ENCODE measurements at regions not wholly inside any gene's neighbourhood (a gene's known extent, or its start where the extent isn't known, plus 50 kb on each side); places are given as distances from the start of the nearest gene placed in this dataset.

DNA sequence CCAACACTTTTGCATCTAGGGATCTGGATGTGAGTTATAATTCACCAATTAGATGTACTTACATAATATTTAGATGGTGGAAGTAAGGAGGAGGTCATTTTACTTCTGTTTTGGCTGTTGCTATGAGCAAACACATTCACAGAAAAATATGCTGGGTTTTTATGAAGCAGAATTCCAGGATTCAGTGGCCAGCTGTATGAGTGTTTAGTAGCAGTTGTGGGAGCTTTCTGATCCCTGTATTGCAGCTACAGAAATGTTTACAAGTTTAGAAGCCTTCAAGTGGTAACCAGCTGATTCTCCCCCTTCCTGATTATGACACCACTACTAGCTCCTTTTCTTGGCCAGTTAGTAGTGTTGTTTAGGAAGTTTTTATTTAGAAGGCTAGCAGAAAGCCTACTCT is 177.0 kb downstream of the TENT5A start:
- no peaks in the 10 kb centered on the region for H4K20me1 ChIP-seq (ENCODE audit: control insufficient read depth, insufficient read depth, low read depth, low read length)
- TF ChIP-seq EZH2phosphoT487 (IDR thresholded peaks at IDR 0.05; ENCODE audit: borderline replicate concordance, low read length), result no peak
- TF ChIP-seq, protein P1, sequence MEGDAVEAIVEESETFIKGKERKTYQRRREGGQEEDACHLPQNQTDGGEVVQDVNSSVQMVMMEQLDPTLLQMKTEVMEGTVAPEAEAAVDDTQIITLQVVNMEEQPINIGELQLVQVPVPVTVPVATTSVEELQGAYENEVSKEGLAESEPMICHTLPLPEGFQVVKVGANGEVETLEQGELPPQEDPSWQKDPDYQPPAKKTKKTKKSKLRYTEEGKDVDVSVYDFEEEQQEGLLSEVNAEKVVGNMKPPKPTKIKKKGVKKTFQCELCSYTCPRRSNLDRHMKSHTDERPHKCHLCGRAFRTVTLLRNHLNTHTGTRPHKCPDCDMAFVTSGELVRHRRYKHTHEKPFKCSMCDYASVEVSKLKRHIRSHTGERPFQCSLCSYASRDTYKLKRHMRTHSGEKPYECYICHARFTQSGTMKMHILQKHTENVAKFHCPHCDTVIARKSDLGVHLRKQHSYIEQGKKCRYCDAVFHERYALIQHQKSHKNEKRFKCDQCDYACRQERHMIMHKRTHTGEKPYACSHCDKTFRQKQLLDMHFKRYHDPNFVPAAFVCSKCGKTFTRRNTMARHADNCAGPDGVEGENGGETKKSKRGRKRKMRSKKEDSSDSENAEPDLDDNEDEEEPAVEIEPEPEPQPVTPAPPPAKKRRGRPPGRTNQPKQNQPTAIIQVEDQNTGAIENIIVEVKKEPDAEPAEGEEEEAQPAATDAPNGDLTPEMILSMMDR (IDR thresholded peaks at IDR 0.05; ENCODE audit: low read depth, low read length, poor library complexity, severe bottlenecking), result no peak
- no peaks in the 10 kb centered on the region for H3K4me1 ChIP-seq (ENCODE audit: control insufficient read depth, low read length)

DNA sequence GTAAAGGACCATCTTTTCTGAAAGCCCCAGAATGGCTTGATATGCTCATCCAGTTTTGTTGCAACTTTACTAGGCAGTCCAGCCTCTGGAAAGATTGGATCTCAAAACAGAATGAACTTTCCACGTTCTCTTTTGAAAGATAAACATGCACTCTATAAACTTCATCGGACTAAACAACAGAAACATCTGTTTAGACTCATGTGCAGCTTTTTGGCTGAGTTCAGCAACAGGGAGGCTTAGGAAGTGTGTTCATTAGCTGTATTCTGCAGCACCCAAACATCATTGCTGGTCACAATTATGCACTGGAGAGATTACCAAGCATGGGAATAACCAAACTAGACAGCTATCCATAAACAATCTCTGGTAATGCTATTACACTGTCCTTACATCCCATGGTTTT is 180.5 kb downstream of the TENT5A start:
- no peaks in the 10 kb centered on the region for H3K4me1 ChIP-seq (ENCODE audit: control insufficient read depth, low read length)
- H3F3A ChIP-seq (ENCODE audit: control insufficient read depth, insufficient read depth), result no peaks in the 10 kb centered on the region
- H3K27ac ChIP-seq (ENCODE audit: low read depth, low read length), result no peak overlapping the region
- H3K4me2 ChIP-seq (ENCODE audit: low read length), result no peak overlapping the region
- H3K79me2 ChIP-seq (ENCODE audit: control insufficient read depth, low read length), result no peaks in the 10 kb centered on the region
- no peaks in the 10 kb centered on the region for H3K9me3 ChIP-seq (ENCODE audit: control insufficient read depth, insufficient read depth, low read length)
- no peaks in the 10 kb centered on the region for H4K20me1 ChIP-seq (ENCODE audit: control insufficient read depth, insufficient read depth, low read depth, low read length)
- no peaks in the 10 kb centered on the region for H3K36me3 ChIP-seq (ENCODE audit: control insufficient read depth, low read length)
- no peaks in the 10 kb centered on the region for H3K9me2 ChIP-seq (replicated peaks; ENCODE audit: control insufficient read depth, low read length)
- TF ChIP-seq, protein P1 (IDR thresholded peaks at IDR 0.05; ENCODE audit: low read depth, low read length, poor library complexity, severe bottlenecking), result no peak
- no peak for TF ChIP-seq EZH2phosphoT487 (IDR thresholded peaks at IDR 0.05; ENCODE audit: borderline replicate concordance, low read length)
- H3K27me3 ChIP-seq (ENCODE audit: control insufficient read depth, low read length), result no peaks in the 10 kb centered on the region
- H3K4me3 ChIP-seq (ENCODE audit: low read length), result no peak overlapping the region

More for the DNA sequence above, 177.0 kb downstream of the TENT5A start:
- no peaks in the 10 kb centered on the region for H3K27me3 ChIP-seq (ENCODE audit: control insufficient read depth, low read length)
- H3K4me2 ChIP-seq (ENCODE audit: low read length), result no peak overlapping the region
- no peaks in the 10 kb centered on the region for H3K9me3 ChIP-seq (ENCODE audit: control insufficient read depth, insufficient read depth, low read length)
- H3K79me2 ChIP-seq (ENCODE audit: control insufficient read depth, low read length), result no peaks in the 10 kb centered on the region
- no peaks in the 10 kb centered on the region for H3F3A ChIP-seq (ENCODE audit: control insufficient read depth, insufficient read depth)
- H3K36me3 ChIP-seq (ENCODE audit: control insufficient read depth, low read length), result no peaks in the 10 kb centered on the region
- no peaks in the 10 kb centered on the region for H3K9me2 ChIP-seq (replicated peaks; ENCODE audit: control insufficient read depth, low read length)
- H3K4me3 ChIP-seq (ENCODE audit: low read length), result no peak overlapping the region
- no peak overlapping the region for H3K27ac ChIP-seq (ENCODE audit: low read depth, low read length)

DNA sequence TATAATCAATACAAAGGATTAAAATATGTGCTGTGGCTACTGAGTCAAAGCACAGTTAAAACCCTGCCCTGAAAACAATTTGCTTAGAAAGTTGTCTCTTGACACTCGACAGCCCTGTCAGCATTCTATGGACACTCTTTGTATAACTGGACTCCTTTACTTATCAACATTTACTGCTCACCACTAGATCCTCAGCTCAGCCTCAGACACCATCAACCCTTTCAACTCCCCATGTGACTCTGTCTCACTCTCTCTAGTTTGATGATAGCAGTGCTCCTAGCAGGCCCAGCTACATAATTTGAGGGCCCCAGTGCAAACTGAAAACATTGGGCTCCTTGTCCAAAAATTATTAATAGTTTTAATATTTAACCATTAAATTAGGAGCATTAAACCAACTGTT is 181.8 kb downstream of the TENT5A start:
- Histone ChIP-seq H3K4me3 (ENCODE audit: low read length) (no peak overlapping the region), H3K9me2 (replicated peaks; ENCODE audit: control insufficient read depth, low read length) (no peaks in the 10 kb centered on the region), H3K4me2 (ENCODE audit: low read length) (no peak overlapping the region), H3K36me3 (ENCODE audit: control insufficient read depth, low read length) (no peaks in the 10 kb centered on the region), H4K20me1 (ENCODE audit: control insufficient read depth, insufficient read depth, low read depth, low read length) (no peaks in the 10 kb centered on the region), H3K4me1 (ENCODE audit: control insufficient read depth, low read length) (no peaks in the 10 kb centered on the region), H3K27ac (ENCODE audit: low read depth, low read length) (no peak overlapping the region), H3K9me3 (ENCODE audit: control insufficient read depth, insufficient read depth, low read length) (no peaks in the 10 kb centered on the region), H3F3A (ENCODE audit: control insufficient read depth, insufficient read depth) (no peaks in the 10 kb centered on the region), H3K79me2 (ENCODE audit: control insufficient read depth, low read length) (no peaks in the 10 kb centered on the region), H3K27me3 (ENCODE audit: control insufficient read depth, low read length) (no peaks in the 10 kb centered on the region)
- no peak for TF ChIP-seq EZH2phosphoT487 (IDR thresholded peaks at IDR 0.05; ENCODE audit: borderline replicate concordance, low read length)
- TF ChIP-seq, protein P1 (IDR thresholded peaks at IDR 0.05; ENCODE audit: low read depth, low read length, poor library complexity, severe bottlenecking), result no peak

DNA sequence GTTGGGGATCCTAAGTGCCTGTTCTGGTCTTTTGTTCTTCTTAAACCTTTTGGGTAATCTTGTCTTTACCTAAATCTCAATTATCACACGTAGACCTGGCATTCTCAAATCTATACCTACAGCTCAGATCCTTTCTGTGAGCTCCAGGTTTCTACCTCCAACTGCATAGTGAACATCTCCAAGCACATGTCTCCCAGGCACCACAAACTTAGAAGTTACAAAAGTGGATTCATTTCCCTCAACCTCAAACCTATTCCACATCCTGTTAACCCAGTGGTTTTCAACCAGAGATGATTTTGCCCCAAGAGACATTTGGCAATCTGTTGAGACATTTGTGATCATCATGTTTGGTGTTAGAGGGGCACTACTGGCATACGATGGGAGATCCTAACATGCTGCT is 183.5 kb downstream of the TENT5A start:
- H3K4me3 ChIP-seq (ENCODE audit: low read length), result no peak overlapping the region
- no peak for TF ChIP-seq EZH2phosphoT487 (IDR thresholded peaks at IDR 0.05; ENCODE audit: borderline replicate concordance, low read length)
- TF ChIP-seq, protein P1 (IDR thresholded peaks at IDR 0.05; ENCODE audit: low read depth, low read length, poor library complexity, severe bottlenecking), result no peak
- no peak overlapping the region for H3K4me2 ChIP-seq (ENCODE audit: low read length)
- no peaks in the 10 kb centered on the region for H3K27me3 ChIP-seq (ENCODE audit: control insufficient read depth, low read length)
- H3K4me1 ChIP-seq (ENCODE audit: control insufficient read depth, low read length), result no peaks in the 10 kb centered on the region
- H4K20me1 ChIP-seq (ENCODE audit: control insufficient read depth, insufficient read depth, low read depth, low read length), result no peaks in the 10 kb centered on the region
- no peaks in the 10 kb centered on the region for H3K79me2 ChIP-seq (ENCODE audit: control insufficient read depth, low read length)
- H3K27ac ChIP-seq (ENCODE audit: low read depth, low read length), result no peak overlapping the region
- no peaks in the 10 kb centered on the region for H3K9me2 ChIP-seq (replicated peaks; ENCODE audit: control insufficient read depth, low read length)
- H3K9me3 ChIP-seq (ENCODE audit: control insufficient read depth, insufficient read depth, low read length), result no peaks in the 10 kb centered on the region
- no peaks in the 10 kb centered on the region for H3F3A ChIP-seq (ENCODE audit: control insufficient read depth, insufficient read depth)
- H3K36me3 ChIP-seq (ENCODE audit: control insufficient read depth, low read length), result no peaks in the 10 kb centered on the region

Data from DOHH2 (cell line).